Thyroid gland (tissue), 4 donors: ENCODE measurements at regions not wholly inside any gene's neighbourhood (a gene's known extent, or its start where the extent isn't known, plus 50 kb on each side); places are given as distances from the start of the nearest gene placed in this dataset.

Experiments
- CTCF ChIP-seq, 6 experiments: fragments of 200-600 bp in 3 of 6; fragments of 450-650 bp in 3 of 6; sonication (generic) in 3 of 6; IDR thresholded peaks; one replicate each; pipeline ENCODE4 v1.5.1; 2016 to 2019; ENCODE audit warnings: antibody characterized with exemption in 6 of 6, mild to moderate bottlenecking in 2 of 6, inconsistent platforms in 1 of 6, moderate library complexity in 1 of 6
- POLR2A ChIP-seq, 2 donors: fragments of 450-650 bp; IDR thresholded peaks; one replicate each; pipeline ENCODE4 v1.6.1; 2017; ENCODE audit warnings: antibody characterized with exemption in 2 of 2, mild to moderate bottlenecking in 2 of 2, moderate library complexity in 1 of 2

- TF ChIP-seq CTCF (IDR thresholded peaks at IDR 0.05) (no peak), POLR2A (IDR thresholded peaks at IDR 0.05) (no peak)
These were observed 180.5 kb downstream of the KITLG start for GRCh38 chr12:88399811-88400210.
